ENCODE measurements at regions not wholly inside any gene's neighbourhood (a gene's known extent, or its start where the extent isn't known, plus 50 kb on each side); places are given as distances from the start of the nearest gene placed in this dataset.
A peak's percentile ranks its signal among the peaks of the same experiment; 100 is the strongest.

GRCh38 chr12:127284870-127285431, 982.0 kb upstream of the TMEM132C start:
- Histone ChIP-seq H3K4me3 (no peak overlapping the region), H3K27ac (peak overlapping the region in 1 of 2 donors; percentile 51)
- no peak for DNase-seq (ENCODE audit: low spot score)
- TF ChIP-seq CTCF (IDR thresholded peaks at IDR 0.05): no peak

GRCh38 chr12:127286281-127286680, 980.7 kb upstream of the TMEM132C start:
- TF ChIP-seq CTCF (IDR thresholded peaks at IDR 0.05): no peak
- Histone ChIP-seq H3K4me3 (no peak overlapping the region), H3K27ac (no peak overlapping the region)
- no peak for DNase-seq (ENCODE audit: low spot score)

GRCh38 chr12:127287256-127287655, 979.7 kb upstream of the TMEM132C start:
- no peak for DNase-seq (ENCODE audit: low spot score)
- TF ChIP-seq CTCF (IDR thresholded peaks at IDR 0.05): no peak

GRCh38 chr12:127290251-127290650, 976.7 kb upstream of the TMEM132C start:
- no peak for TF ChIP-seq CTCF (IDR thresholded peaks at IDR 0.05)
- no peak overlapping the region for H3K27ac ChIP-seq
- no peak for DNase-seq (ENCODE audit: low spot score)
- H3K4me3 ChIP-seq: no peak overlapping the region

More at GRCh38 chr12:127287256-127287655, 979.7 kb upstream of the TMEM132C start:
- Histone ChIP-seq H3K27ac (no peak overlapping the region), H3K4me3 (no peak overlapping the region)

GRCh38 chr12:127292736-127293135, 974.2 kb upstream of the TMEM132C start:
- H3K27ac ChIP-seq: no peak overlapping the region
- no peak for DNase-seq (ENCODE audit: low spot score)
- H3K4me3 ChIP-seq: no peak overlapping the region
- TF ChIP-seq CTCF (IDR thresholded peaks at IDR 0.05): no peak

GRCh38 chr12:127293507-127294310, 973.3 kb upstream of the TMEM132C start:
- DNase-seq (ENCODE audit: low spot score): no peak
- no peak overlapping the region for H3K27ac ChIP-seq
- no peak overlapping the region for H3K4me3 ChIP-seq
- no peak for TF ChIP-seq CTCF (IDR thresholded peaks at IDR 0.05)

All from coronary artery (tissue), 2 donors.